Adrenal gland (tissue), 9 donors: ENCODE measurements at regions not wholly inside any gene's neighbourhood (a gene's known extent, or its start where the extent isn't known, plus 50 kb on each side); places are given as distances from the start of the nearest gene placed in this dataset.

Source experiments
- DNase-seq, 7 donors: peaks; one replicate each; pipeline ENCODE4 v3.0.0-alpha.2; 2019 to 2020
- H3K27ac ChIP-seq, 5 donors: fragments of 200-600 bp; sonication (generic) in 4 of 5; 1 replicate in 3 of 5; 2 replicates in 2 of 5; pipeline versions ENCODE4 v1.5.1 to v1.8.0; 2016 to 2020; ENCODE audit warnings: mild to moderate bottlenecking in 1 of 5
- H3K27me3 ChIP-seq: fragments of 200-600 bp; 2 replicates; pipeline ENCODE4 v1.8.0; 2021
- H3K36me3 ChIP-seq, 2 donors: fragments of 200-600 bp; replicated peaks in 1 of 2; 1 replicate in 1 of 2; 2 replicates in 1 of 2; pipeline versions ENCODE4 v1.5.1 to v1.8.0; 2018 to 2022
- H3K4me1 ChIP-seq, 2 donors: fragments of 200-600 bp; replicated peaks in 1 of 2; 1 replicate in 1 of 2; 2 replicates in 1 of 2; pipeline versions ENCODE4 v1.5.1 to v1.8.0; 2018 to 2021
- H3K4me3 ChIP-seq, 4 donors: fragments of 200-600 bp; sonication (generic) in 3 of 4; one replicate each; pipeline ENCODE4 v1.5.1; 2016 to 2018
- H3K9me3 ChIP-seq, 3 donors: fragments of 200-600 bp; sonication (generic) in 1 of 3; replicated peaks in 1 of 3; 1 replicate in 2 of 3; 2 replicates in 1 of 3; pipeline versions ENCODE4 v1.5.1 to v1.8.0; 2016 to 2021
- CTCF ChIP-seq, 6 experiments: fragments of 450-650 bp in 4 of 6; fragments of 200-600 bp in 2 of 6; sonication (generic) in 1 of 6; IDR thresholded peaks; 1 replicate in 5 of 6; 2 replicates in 1 of 6; pipeline versions ENCODE4 v1.5.1 to v1.8.0; 2016 to 2021; ENCODE audit warnings: antibody characterized with exemption in 6 of 6, mild to moderate bottlenecking in 2 of 6, moderate library complexity in 1 of 6
- POLR2A ChIP-seq, 2 donors: fragments of 450-650 bp; IDR thresholded peaks; one replicate each; pipeline ENCODE4 v1.6.1; 2017; ENCODE audit warnings: antibody characterized with exemption in 2 of 2, mild to moderate bottlenecking in 2 of 2, moderate library complexity in 1 of 2
- WGBS, 4 donors: extraction: QIAGEN DNeasy Blood & Tissue Kit in 2 of 4; methylation state at CpG; one replicate each; pipeline versions ENCODE4 v1.1.5 to v1.1.7; 2013 to 2017; 5-methylcytosine and 5-hydroxymethylcytosine counted together
- intact Hi-C, 2 donors: fragments of 100-400 bp; cut with DNase I; formaldehyde crosslinking; loops; one replicate each; pipeline versions ENCODE4 v1.14.1 to v1.15.0; 2022 to 2023
- donor health status: healthy with polysubstance abuse.
- donor health status: Bipolar disorder and iron deficiency.
- donor health status: DM: yes; HTN: yes; CAD: no.
- donor health status: DM: no; HTN: no; CAD: no.
- donor health status: DM: no; HTN: no; CAD: no.

GRCh38 chr12:89994911-89995310 is 286.3 kb upstream of the ATP2B1 start:
- intact Hi-C loops: no loop called here
- DNase-seq: no peak
- no peak for TF ChIP-seq CTCF (IDR thresholded peaks at IDR 0.05)
- TF ChIP-seq POLR2A (IDR thresholded peaks at IDR 0.05): no peak
- H3K36me3 ChIP-seq: no peaks in the 10 kb centered on the region
- H3K27me3 ChIP-seq: no peaks in the 10 kb centered on the region
- H3K4me1 ChIP-seq: no peaks in the 10 kb centered on the region
- 76 to 93% (median 84%) methylated on average over 1 of the region's 1 CpG for WGBS, 4 donors
- no peak overlapping the region for H3K4me3 ChIP-seq
- H3K9me3 ChIP-seq: no peaks in the 10 kb centered on the region
- no peak overlapping the region for H3K27ac ChIP-seq

DNA sequence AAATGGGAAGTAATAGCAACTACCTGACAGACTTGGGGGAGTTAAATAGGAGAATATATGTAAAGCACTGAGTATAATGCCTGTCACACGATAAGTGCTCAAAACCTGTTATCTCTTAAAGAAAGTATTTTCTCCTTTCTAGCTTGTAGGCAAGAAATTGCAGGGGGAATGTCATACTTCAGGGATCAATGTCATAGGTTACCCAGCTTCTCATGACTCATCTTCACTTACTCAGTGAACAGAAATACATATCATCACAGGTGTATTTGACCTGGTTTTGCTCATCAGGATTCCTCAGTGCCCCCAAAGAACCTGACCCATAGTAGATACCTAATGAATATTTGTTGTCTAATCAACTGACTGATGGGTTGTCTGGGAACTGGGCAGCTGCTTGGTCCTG is 285.0 kb upstream of the ATP2B1 start:
- WGBS, 4 donors: 83 to 94% (median 89%) methylated on average over 1 of the region's 1 CpG
- no peaks in the 10 kb centered on the region for H3K4me1 ChIP-seq
- intact Hi-C loops: no loop called here
- no peak for TF ChIP-seq CTCF (IDR thresholded peaks at IDR 0.05)
- no peak for TF ChIP-seq POLR2A (IDR thresholded peaks at IDR 0.05)
- no peak overlapping the region for H3K4me3 ChIP-seq
- no peaks in the 10 kb centered on the region for H3K27me3 ChIP-seq
- H3K36me3 ChIP-seq: no peaks in the 10 kb centered on the region
- no peaks in the 10 kb centered on the region for H3K9me3 ChIP-seq
- no peak for DNase-seq
- H3K27ac ChIP-seq: no peak overlapping the region

DNA sequence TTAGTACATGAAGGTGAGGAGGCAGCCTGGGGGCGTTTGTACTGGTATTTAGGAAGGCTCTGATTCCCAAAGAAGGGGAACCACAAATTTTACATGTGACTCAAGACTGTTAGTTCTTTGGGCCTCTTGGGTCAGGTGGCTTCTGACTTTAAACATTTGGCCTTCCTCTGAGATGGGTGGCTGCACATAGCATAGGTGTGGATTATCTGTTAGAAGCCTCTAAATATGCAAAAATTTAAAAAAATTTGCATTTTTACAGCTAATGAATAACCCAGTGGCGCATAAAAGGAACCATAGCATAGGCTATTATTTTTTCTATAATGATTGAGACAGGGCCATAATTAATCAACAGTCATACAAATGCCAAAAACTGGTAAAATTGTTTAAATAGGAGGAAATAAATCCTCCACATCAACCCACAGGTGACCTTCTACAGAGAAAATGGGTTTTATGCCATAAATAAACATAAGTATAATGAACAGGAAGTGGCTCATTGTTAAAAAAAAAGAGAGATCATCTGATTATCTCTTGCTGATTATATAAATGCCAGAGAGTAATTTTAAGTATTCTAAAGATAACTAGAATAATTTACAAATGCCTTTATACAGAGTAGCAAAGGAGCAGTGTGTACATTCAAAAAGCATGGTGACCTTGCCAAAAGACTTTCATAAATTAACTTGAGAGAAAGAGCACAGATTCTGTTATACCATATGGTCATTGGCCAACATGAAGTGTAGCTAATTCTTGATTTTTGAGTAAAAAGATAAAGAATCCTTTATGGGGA is 284.2 kb upstream of the ATP2B1 start:
- H3K27ac ChIP-seq: no peak overlapping the region
- no peaks in the 10 kb centered on the region for H3K27me3 ChIP-seq
- H3K9me3 ChIP-seq: no peaks in the 10 kb centered on the region
- WGBS, 4 donors: 69 to 83% (median 70%) methylated on average over 2 of the region's 2 CpGs
- no peak for TF ChIP-seq POLR2A (IDR thresholded peaks at IDR 0.05)
- TF ChIP-seq CTCF (IDR thresholded peaks at IDR 0.05): no peak
- intact Hi-C loops: no loop called here
- no peaks in the 10 kb centered on the region for H3K36me3 ChIP-seq
- no peak for DNase-seq
- H3K4me1 ChIP-seq: no peaks in the 10 kb centered on the region
- no peak overlapping the region for H3K4me3 ChIP-seq

DNA sequence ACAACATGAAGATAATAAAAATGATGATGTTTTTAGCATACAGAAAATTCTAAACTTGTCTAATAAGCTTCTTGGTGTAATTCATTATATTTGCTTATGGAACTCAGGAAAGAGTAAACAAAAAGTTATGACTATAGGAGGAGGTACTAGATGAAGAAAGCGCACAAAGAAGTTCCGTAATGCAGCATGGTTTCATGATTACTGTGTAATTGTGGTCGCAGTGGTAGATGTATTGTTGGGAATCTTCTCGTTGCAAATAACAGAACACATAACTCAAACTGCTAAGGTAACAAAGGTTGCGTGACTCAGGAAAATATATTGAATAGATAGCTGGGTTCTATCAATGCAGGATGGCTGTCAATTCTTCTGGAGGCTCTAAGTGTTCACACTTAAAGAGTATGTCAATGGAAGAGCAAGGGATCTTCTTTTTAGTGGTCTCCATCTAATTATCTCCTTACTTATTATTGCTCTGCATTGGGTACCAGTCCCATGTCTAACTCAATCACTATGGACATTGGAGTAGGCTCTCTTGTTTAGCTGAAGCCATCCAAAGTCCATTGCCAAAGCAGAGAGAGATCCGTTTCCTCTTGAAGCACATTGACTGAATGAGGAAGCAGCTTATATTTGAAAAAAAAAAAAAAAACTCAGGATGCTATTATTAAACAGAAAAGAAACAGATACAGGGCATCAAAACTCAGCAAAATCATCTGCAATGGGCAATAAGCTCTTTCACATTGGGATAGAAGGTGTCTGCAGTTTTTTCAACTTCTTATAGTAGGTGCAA is 283.4 kb upstream of the ATP2B1 start:
- no peak for TF ChIP-seq POLR2A (IDR thresholded peaks at IDR 0.05)
- no peak for DNase-seq
- Histone ChIP-seq H3K4me1 (no peaks in the 10 kb centered on the region), H3K27me3 (no peaks in the 10 kb centered on the region), H3K36me3 (no peaks in the 10 kb centered on the region), H3K9me3 (no peaks in the 10 kb centered on the region), H3K27ac (no peak overlapping the region), H3K4me3 (no peak overlapping the region)
- WGBS, 4 donors: 82 to 87% (median 85%) methylated on average over 6 of the region's 6 CpGs
- intact Hi-C loops: no loop called here
